AG09319 (cell line): ENCODE measurements at regions not wholly inside any gene's neighbourhood (a gene's known extent, or its start where the extent isn't known, plus 50 kb on each side); places are given as distances from the start of the nearest gene placed in this dataset.

ENCODE experiments used
- DNase-seq: peaks from one replicate; pipeline ENCODE4 v3.0.0-alpha.2; 2010; ENCODE audit warnings: low read depth; ENCODE audit errors: extremely low read depth
- CTCF ChIP-seq: IDR thresholded peaks from 2 replicates; pipeline ENCODE4 v1.5.1; 2011; ENCODE audit warnings: low read depth, mild to moderate bottlenecking, inconsistent platforms, low read length, moderate library complexity

GRCh38 chr2:182577816-182578215 is 138.2 kb upstream of the DNAJC10 start:
- TF ChIP-seq CTCF = no peak
- DNase-seq = no peak

- TF ChIP-seq CTCF = no peak
- no peak for DNase-seq
These were observed 134.7 kb upstream of the DNAJC10 start for GRCh38 chr2:182581196-182581935.

- no peak for TF ChIP-seq CTCF
- no peak for DNase-seq
These were observed 131.6 kb upstream of the DNAJC10 start for GRCh38 chr2:182584462-182584861.

- DNase-seq = no peak
- no peak for TF ChIP-seq CTCF
These were observed 131.1 kb upstream of the DNAJC10 start for GRCh38 chr2:182585001-182585400.

GRCh38 chr2:182585430-182585829 is 130.6 kb upstream of the DNAJC10 start:
- no peak for TF ChIP-seq CTCF
- no peak for DNase-seq

GRCh38 chr2:182586426-182586825 is 129.6 kb upstream of the DNAJC10 start:
- no peak for TF ChIP-seq CTCF
- DNase-seq = no peak

- peak; percentile 41 for DNase-seq
- no peak for TF ChIP-seq CTCF
These were observed 128.2 kb upstream of the DNAJC10 start for GRCh38 chr2:182587831-182588230.
